HCT116 (cell line): ENCODE measurements at regions not wholly inside any gene's neighbourhood (a gene's known extent, or its start where the extent isn't known, plus 50 kb on each side); places are given as distances from the start of the nearest gene placed in this dataset.

Source experiments
- ATAC-seq: fragments of 200-7000 bp; cut with Tn5 transposase; 2 replicates; pipeline ENCODE4 v1.9.1; 2020; ENCODE audit warnings: mild to moderate bottlenecking, moderate library complexity
- BruUV-seq: library from RNA; stranded (reverse); fragments of 400-500 nt; replicated peaks from 2 replicates; lab custom pipeline; 2021; lab: Mats Ljungman, UMichigan
- CTCF ChIA-PET: fragments of 300-600 bp; sonication (Branson Sonifier 250); formaldehyde crosslinking; loops from one replicate; lab custom pipeline; 2021; ENCODE audit warnings: antibody characterized with exemption; lab: Charles Lee
- POLR2A ChIA-PET: fragments of 300-600, 350-600 bp; sonication (Branson Sonifier 250); formaldehyde crosslinking; loops from one replicate; lab custom pipeline; 2021; ENCODE audit warnings: antibody characterized with exemption; lab: Charles Lee
- RAD21 ChIA-PET, 2 experiments: fragments of 300-600 bp; sonication (Branson Sonifier 250); formaldehyde crosslinking; loops; one replicate each; lab custom pipeline; 2023; ENCODE audit warnings: low total read pairs in 2 of 2; ENCODE audit not compliant: uncharacterized antibody in 2 of 2, unreplicated experiment in 2 of 2, low non-redundant PET in 1 of 2; lab: Charles Lee
- DNase-seq: peaks from one replicate; pipeline ENCODE4 v3.0.0-alpha.2; 2010; ENCODE audit warnings: low read depth, low spot score
- H2AFZ ChIP-seq: fragments of 200-600 bp; shearing (Covaris generic), sonication (generic); 2 replicates; pipeline ENCODE4 v1.6.1; 2017; ENCODE audit warnings: low read depth, mixed run types, mixed read lengths, antibody characterized with exemption, low read length; ENCODE audit not compliant: poor library complexity, severe bottlenecking
- H3K27ac ChIP-seq: 2 replicates; pipeline ENCODE4 v1.5.1; 2012; ENCODE audit warnings: low read depth, low read length
- H3K27me3 ChIP-seq: fragments of 200-600 bp; sonication (generic); 2 replicates; pipeline ENCODE4 v1.6.1; 2016; ENCODE audit warnings: mixed run types, low read length, mixed read lengths; ENCODE audit not compliant: insufficient read depth
- H3K36me3 ChIP-seq, 2 experiments: fragments of 200-500 bp in 1 of 2; fragments of 200-600 bp in 1 of 2; sonication (Bioruptor generic) in 1 of 2; sonication (generic) in 1 of 2; 2 replicates each; pipeline versions ENCODE4 v1.5.1 to v1.6.1; 2014 to 2016; ENCODE audit warnings: low read length in 2 of 2, inconsistent platforms in 1 of 2, mixed read lengths in 1 of 2, mixed run types in 1 of 2; ENCODE audit not compliant: insufficient read depth in 2 of 2, control insufficient read depth in 1 of 2
- H3K4me1 ChIP-seq, 2 experiments: fragments of 200-600 bp in 1 of 2; sonication (generic) in 1 of 2; 2 replicates each; pipeline versions ENCODE4 v1.5.1 to v1.6.1; 2012 to 2017; ENCODE audit warnings: low read length in 2 of 2, inconsistent platforms in 1 of 2, mild to moderate bottlenecking in 1 of 2, mixed read lengths in 1 of 2, mixed run types in 1 of 2, moderate library complexity in 1 of 2; ENCODE audit not compliant: insufficient read depth in 2 of 2, control insufficient read depth in 1 of 2
- H3K4me2 ChIP-seq: fragments of 200-600 bp; sonication (generic); 2 replicates; pipeline ENCODE4 v1.6.1; 2017; ENCODE audit warnings: mixed run types, low read length, mixed read lengths
- H3K4me3 ChIP-seq, 2 experiments: fragments of 200-600 bp in 1 of 2; sonication (generic) in 1 of 2; replicated peaks in 1 of 2; 2 replicates each; pipeline ENCODE4 v1.5.1; 2011 to 2016; ENCODE audit warnings: low read length in 2 of 2, control low read depth in 1 of 2, low read depth in 1 of 2, mild to moderate bottlenecking in 1 of 2, mixed read lengths in 1 of 2, mixed run types in 1 of 2
- H3K79me2 ChIP-seq: fragments of 200-600 bp; sonication (generic); 2 replicates; pipeline ENCODE4 v1.6.1; 2017; ENCODE audit warnings: mild to moderate bottlenecking, mixed run types, low read length, moderate library complexity, mixed read lengths; ENCODE audit not compliant: insufficient read depth
- H3K9ac ChIP-seq: fragments of 200-600 bp; sonication (generic); 2 replicates; pipeline ENCODE4 v1.6.1; 2016; ENCODE audit warnings: low read length, mixed read lengths
- H3K9me2 ChIP-seq: fragments of 200-600 bp; sonication (generic), shearing (Covaris generic); 2 replicates; pipeline ENCODE4 v1.6.1; 2017; ENCODE audit warnings: mixed run types, mild to moderate bottlenecking, moderate library complexity; ENCODE audit not compliant: insufficient read depth
- H3K9me3 ChIP-seq, 2 experiments: fragments of 200-500 bp in 1 of 2; fragments of 200-600 bp in 1 of 2; sonication (Bioruptor generic) in 1 of 2; sonication (generic) in 1 of 2; 2 replicates each; pipeline ENCODE4 v1.6.1; 2014 to 2017; ENCODE audit warnings: low read length in 2 of 2, mixed read lengths in 2 of 2, inconsistent platforms in 1 of 2, low read depth in 1 of 2, mild to moderate bottlenecking in 1 of 2, mixed run types in 1 of 2, moderate library complexity in 1 of 2; ENCODE audit not compliant: control insufficient read depth in 1 of 2, insufficient read depth in 1 of 2
- H4K20me1 ChIP-seq: fragments of 200-600 bp; sonication (generic), shearing (Covaris generic); 2 replicates; pipeline ENCODE4 v1.6.1; 2017; ENCODE audit warnings: mixed run types, mild to moderate bottlenecking, moderate library complexity; ENCODE audit not compliant: insufficient read depth
- CEBPB ChIP-seq: IDR thresholded peaks from 2 replicates; pipeline ENCODE4 v1.6.1; 2012; ENCODE audit warnings: low read depth
- CTCF ChIP-seq, 3 experiments: fragments of 200-600 bp in 1 of 3; sonication (generic) in 1 of 3; IDR thresholded peaks in 2 of 3; conservative IDR thresholded peaks in 1 of 3; 2 replicates each; pipeline ENCODE4 v1.5.1; 2012 to 2017; ENCODE audit warnings: low read depth in 2 of 3, low read length in 2 of 3, antibody characterized with exemption in 1 of 3, borderline replicate concordance in 1 of 3, control low read depth in 1 of 3, mild to moderate bottlenecking in 1 of 3, mixed read lengths in 1 of 3, mixed run types in 1 of 3, moderate library complexity in 1 of 3; ENCODE audit not compliant: insufficient read depth in 1 of 3
- ELF1 ChIP-seq: IDR thresholded peaks from 2 replicates; pipeline ENCODE4 v1.6.1; 2012; ENCODE audit warnings: low read depth, borderline replicate concordance
- EZH2 ChIP-seq: fragments of 200-600 bp; sonication (generic); IDR thresholded peaks from 2 replicates; pipeline ENCODE4 v1.6.1; 2017; ENCODE audit warnings: antibody characterized with exemption, mixed run types
- FOSL1 ChIP-seq: IDR thresholded peaks from 2 replicates; pipeline ENCODE4 v1.6.1; 2012; ENCODE audit warnings: low read depth
- MAX ChIP-seq: IDR thresholded peaks from 2 replicates; pipeline ENCODE4 v1.6.1; 2012
- SIN3A ChIP-seq: IDR thresholded peaks from 2 replicates; pipeline ENCODE4 v1.6.1; 2012; ENCODE audit warnings: low read depth
- TCF7L2 ChIP-seq: IDR thresholded peaks from 2 replicates; pipeline ENCODE4 v1.7.0; 2011; ENCODE audit warnings: borderline replicate concordance, inconsistent platforms; ENCODE audit not compliant: insufficient read depth, insufficient read length; ENCODE audit errors: extremely low read depth
- YY1 ChIP-seq: IDR thresholded peaks from 2 replicates; pipeline ENCODE4 v1.6.1; 2011; ENCODE audit warnings: low read length, low read depth, moderate library complexity, mild to moderate bottlenecking; ENCODE audit not compliant: insufficient replicate concordance; ENCODE audit errors: extremely low read depth
- ZBTB33 ChIP-seq: IDR thresholded peaks from 2 replicates; pipeline ENCODE4 v1.6.1; 2011; ENCODE audit warnings: mild to moderate bottlenecking, low read length, moderate library complexity; ENCODE audit not compliant: insufficient replicate concordance; ENCODE audit errors: extremely low read depth
- ZNF274 ChIP-seq: fragments of 200-500 bp; sonication (Bioruptor generic); IDR thresholded peaks from 2 replicates; pipeline ENCODE4 v1.6.1; 2014; ENCODE audit warnings: mild to moderate bottlenecking, low read depth, low read length, inconsistent platforms
- intact Hi-C: fragments of 100-400 bp; cut with micrococcal nuclease; formaldehyde crosslinking; loops from 2 replicates; pipeline ENCODE4 v1.10.0; 2022

GRCh38 chr5:133785182-133785581, 172.8 kb upstream of the FSTL4 start:
- ChIA-PET CTCF (no interaction called here), RAD21 (no interaction called here), POLR2A (no interaction called here)
- intact Hi-C loops: no loop called here
- Histone ChIP-seq H4K20me1 (no peaks in the 10 kb centered on the region), H2AFZ (no peak overlapping the region), H3K79me2 (no peaks in the 10 kb centered on the region), H3K4me1 (no peaks in the 10 kb centered on the region), H3K4me3 (no peak overlapping the region), H3K9me3 (no peaks in the 10 kb centered on the region), H3K36me3 (no peaks in the 10 kb centered on the region), H3K9ac (no peak overlapping the region), H3K9me2 (no peaks in the 10 kb centered on the region), H3K27ac (no peak overlapping the region), H3K27me3 (peaks cover 8% of the 10 kb centered on the region; the same call in 1 of the 2 replicates), H3K4me2 (no peak overlapping the region)
- ATAC-seq (peak; percentile 79), DNase-seq (no peak)
- no TSS peak for BruUV-seq
- TF ChIP-seq CTCF (IDR thresholded peaks at IDR 0.05 in 2 of 3, conservative IDR thresholded peaks at IDR 0.05 in 1 of 3; ENCODE audit: borderline replicate concordance in 1 of 3, insufficient read depth in 1 of 3, low read depth in 2 of 3, low read length in 2 of 3): peak in 2 of 3 experiments; percentile 17 to 19; a peak in 1 of 6 replicates
- no peak for TF ChIP-seq ELF1

GRCh38 chr5:133783481-133783880, 171.1 kb upstream of the FSTL4 start:
- ChIA-PET RAD21 (no interaction called here), POLR2A (no interaction called here), CTCF (interaction anchor here (0.7 kb wide), 1 partner anchor 212 kb away, joined by 3 read pairs; no protein-coding TSS in a partner anchor)
- H3K36me3 ChIP-seq: no peaks in the 10 kb centered on the region
- H3K4me1 ChIP-seq: no peaks in the 10 kb centered on the region
- H3K9ac ChIP-seq: no peak overlapping the region
- H3K9me3 ChIP-seq: no peaks in the 10 kb centered on the region
- no peak overlapping the region for H3K4me3 ChIP-seq
- H3K4me2 ChIP-seq: no peak overlapping the region
- H2AFZ ChIP-seq: no peak overlapping the region
- BruUV-seq: no TSS peak
- no peaks in the 10 kb centered on the region for H3K27me3 ChIP-seq
- intact Hi-C loops: no loop called here
- DNase-seq: no peak
- H3K27ac ChIP-seq: no peak overlapping the region
- ATAC-seq: no peak
- no peaks in the 10 kb centered on the region for H3K79me2 ChIP-seq
- no peaks in the 10 kb centered on the region for H4K20me1 ChIP-seq
- H3K9me2 ChIP-seq: no peaks in the 10 kb centered on the region
- TF ChIP-seq ELF1 (no peak), TCF7L2 (no peak), SIN3A (no peak), EZH2 (no peak), CEBPB (no peak), ZBTB33 (no peak), MAX (no peak), ZNF274 (no peak), FOSL1 (no peak), YY1 (no peak), CTCF (IDR thresholded peaks at IDR 0.05 in 2 of 3, conservative IDR thresholded peaks at IDR 0.05 in 1 of 3; ENCODE audit: borderline replicate concordance in 1 of 3, insufficient read depth in 1 of 3, low read depth in 2 of 3, low read length in 2 of 3) (no peak)
